ENCODE measurements at regions not wholly inside any gene's neighbourhood (a gene's known extent, or its start where the extent isn't known, plus 50 kb on each side); places are given as distances from the start of the nearest gene placed in this dataset.

GRCh38 chr16:18049547-18050133 is 286.9 kb downstream of the NPIPA8 start:
- DNase-seq (no peak), ATAC-seq (ENCODE audit: low read depth) (no peak)
- Histone ChIP-seq H3K27ac (ENCODE audit: low read length in 2 of 2) (no peak overlapping the region), H4K20me1 (ENCODE audit: control insufficient read depth, insufficient read depth, low read length, poor library complexity, severe bottlenecking) (no peaks in the 10 kb centered on the region), H2AFZ (ENCODE audit: insufficient read depth, low read depth, low read length, poor library complexity, severe bottlenecking) (no peak overlapping the region), H3K36me3 (replicated peaks in 1 of 2; ENCODE audit: control extremely low read depth in 1 of 2, control insufficient read depth in 1 of 2, extremely low read depth in 1 of 2, insufficient read depth in 2 of 2, low read length in 1 of 2) (no peaks in the 10 kb centered on the region), H3K9me3 (ENCODE audit: control extremely low read depth in 1 of 3, control insufficient read depth in 2 of 3, insufficient read depth in 1 of 3, low read length in 2 of 3) (no peaks in the 10 kb centered on the region), H3K4me3 (ENCODE audit: control extremely low read depth in 1 of 5, extremely low read depth in 1 of 5, insufficient read depth in 1 of 5, low read depth in 2 of 5, low read length in 4 of 5) (no peak overlapping the region), H3K27me3 (replicated peaks in 1 of 4; ENCODE audit: control extremely low read depth in 1 of 4, control insufficient read depth in 3 of 4, insufficient read depth in 4 of 4, low read length in 3 of 4) (no peaks in the 10 kb centered on the region), H3K4me1 (ENCODE audit: control insufficient read depth in 2 of 2, insufficient read depth in 2 of 2, low read length in 2 of 2) (no peaks in the 10 kb centered on the region), H3K4me2 (replicated peaks; ENCODE audit: low read depth, low read length, poor library complexity, severe bottlenecking) (no peak overlapping the region), H3K9ac (ENCODE audit: low read length) (no peak overlapping the region), H3K79me2 (ENCODE audit: control insufficient read depth, insufficient read depth, low read length) (no peaks in the 10 kb centered on the region)
- intact Hi-C loops (cut with micrococcal nuclease): no loop called here
- TF ChIP-seq CTCF (IDR thresholded peaks at IDR 0.05): no peak
- TF ChIP-seq EZH2 (IDR thresholded peaks at IDR 0.05; ENCODE audit: borderline replicate concordance, insufficient read depth, low read depth, low read length, poor library complexity, severe bottlenecking): no peak
- H3K9me3 Mint-ChIP-seq (ENCODE audit: insufficient read depth): no peaks in the 10 kb centered on the region
- H3K4me1 Mint-ChIP-seq: no peaks in the 10 kb centered on the region
- H3K4me3 Mint-ChIP-seq: no peak overlapping the region
- POLR2A ChIA-PET: no interaction called here
- H3K27ac Mint-ChIP-seq: no peak overlapping the region
- peaks cover 3% of the 10 kb centered on the region for H3K27me3 Mint-ChIP-seq
- WGBS (ENCODE audit: insufficient coverage): 79% methylated on average over 3 of the region's 6 CpGs
- CTCF ChIA-PET: no interaction called here

- DNase-seq: no peak
- H2AFZ ChIP-seq (ENCODE audit: insufficient read depth, low read depth, low read length, poor library complexity, severe bottlenecking): no peak overlapping the region
- H3K4me1 ChIP-seq (ENCODE audit: control insufficient read depth in 2 of 2, insufficient read depth in 2 of 2, low read length in 2 of 2): no peaks in the 10 kb centered on the region
- no peak overlapping the region for H3K4me3 Mint-ChIP-seq
- H3K27ac ChIP-seq (ENCODE audit: low read length in 2 of 2): no peak overlapping the region
- H3K9ac ChIP-seq (ENCODE audit: low read length): no peak overlapping the region
- intact Hi-C loops (cut with micrococcal nuclease): no loop called here
- no peaks in the 10 kb centered on the region for H3K27me3 ChIP-seq (replicated peaks in 1 of 4; ENCODE audit: control extremely low read depth in 1 of 4, control insufficient read depth in 3 of 4, insufficient read depth in 4 of 4, low read length in 3 of 4)
- no peak overlapping the region for H3K4me2 ChIP-seq (replicated peaks; ENCODE audit: low read depth, low read length, poor library complexity, severe bottlenecking)
- no peaks in the 10 kb centered on the region for H4K20me1 ChIP-seq (ENCODE audit: control insufficient read depth, insufficient read depth, low read length, poor library complexity, severe bottlenecking)
- WGBS (ENCODE audit: insufficient coverage): 98% methylated on average over 3 of the region's 4 CpGs
- H3K9me3 Mint-ChIP-seq (ENCODE audit: insufficient read depth): no peaks in the 10 kb centered on the region
- POLR2A ChIA-PET: no interaction called here
- no peaks in the 10 kb centered on the region for H3K9me3 ChIP-seq (ENCODE audit: control extremely low read depth in 1 of 3, control insufficient read depth in 2 of 3, insufficient read depth in 1 of 3, low read length in 2 of 3)
- H3K79me2 ChIP-seq (ENCODE audit: control insufficient read depth, insufficient read depth, low read length): no peaks in the 10 kb centered on the region
- no peak overlapping the region for H3K4me3 ChIP-seq (ENCODE audit: control extremely low read depth in 1 of 5, extremely low read depth in 1 of 5, insufficient read depth in 1 of 5, low read depth in 2 of 5, low read length in 4 of 5)
- ATAC-seq (ENCODE audit: low read depth): no peak
- H3K4me1 Mint-ChIP-seq: no peaks in the 10 kb centered on the region
- CTCF ChIA-PET: no interaction called here
- H3K36me3 ChIP-seq (replicated peaks in 1 of 2; ENCODE audit: control extremely low read depth in 1 of 2, control insufficient read depth in 1 of 2, extremely low read depth in 1 of 2, insufficient read depth in 2 of 2, low read length in 1 of 2): no peaks in the 10 kb centered on the region
- H3K27ac Mint-ChIP-seq: no peak overlapping the region
- TF ChIP-seq EZH2 (IDR thresholded peaks at IDR 0.05; ENCODE audit: borderline replicate concordance, insufficient read depth, low read depth, low read length, poor library complexity, severe bottlenecking) (no peak), CTCF (IDR thresholded peaks at IDR 0.05) (no peak)
- H3K27me3 Mint-ChIP-seq: peaks cover 3% of the 10 kb centered on the region
Measured at GRCh38 chr16:18048853-18049546, 287.5 kb downstream of the NPIPA8 start.

All from B cell (primary cell).